G401 (cell line): ENCODE measurements at regions not wholly inside any gene's neighbourhood (a gene's known extent, or its start where the extent isn't known, plus 50 kb on each side); places are given as distances from the start of the nearest gene placed in this dataset.
"Not testable (repeated sequence)": the region's sequence is repeated elsewhere in the genome, so short reads cannot be mapped to it uniquely, and the experiment has no call there.

Experiments
- DNase-seq: peaks from one replicate; pipeline ENCODE4 v3.0.0-alpha.2; 2015; ENCODE audit warnings: low spot score
- in situ Hi-C: cut with HindIII; loops from 2 replicates; pipeline ENCODE4 v1.10.0; 2016; ENCODE audit warnings: low sequenced_read_pairs, mixed read lengths

- in situ Hi-C loops: no loop called here
- no peak for DNase-seq
These were observed 353.1 kb downstream of the CDC5L start for GRCh38 chr6:44740566-44741120.

DNA sequence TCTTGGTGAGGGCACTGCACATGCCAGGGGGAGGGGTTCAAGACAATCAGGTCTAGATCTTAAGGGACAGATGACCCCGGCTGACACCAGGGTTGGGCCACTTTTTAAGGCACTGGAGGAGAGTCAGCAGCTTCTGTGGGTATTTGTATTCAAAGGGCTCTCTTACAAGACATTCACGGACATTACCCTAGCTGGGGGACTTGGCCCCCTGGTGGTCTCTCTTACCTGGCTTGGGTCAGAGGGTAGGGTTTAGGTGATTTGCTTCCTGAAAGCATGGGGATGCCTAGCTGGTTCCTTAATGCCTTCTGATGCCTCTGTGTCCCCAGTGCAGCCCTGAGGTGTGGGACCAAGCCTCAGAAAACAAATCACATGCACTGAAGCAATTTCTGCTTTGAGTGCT lies 354.7 kb downstream of the CDC5L start:
- in situ Hi-C loops: no loop called here
- no peak for DNase-seq

DNA sequence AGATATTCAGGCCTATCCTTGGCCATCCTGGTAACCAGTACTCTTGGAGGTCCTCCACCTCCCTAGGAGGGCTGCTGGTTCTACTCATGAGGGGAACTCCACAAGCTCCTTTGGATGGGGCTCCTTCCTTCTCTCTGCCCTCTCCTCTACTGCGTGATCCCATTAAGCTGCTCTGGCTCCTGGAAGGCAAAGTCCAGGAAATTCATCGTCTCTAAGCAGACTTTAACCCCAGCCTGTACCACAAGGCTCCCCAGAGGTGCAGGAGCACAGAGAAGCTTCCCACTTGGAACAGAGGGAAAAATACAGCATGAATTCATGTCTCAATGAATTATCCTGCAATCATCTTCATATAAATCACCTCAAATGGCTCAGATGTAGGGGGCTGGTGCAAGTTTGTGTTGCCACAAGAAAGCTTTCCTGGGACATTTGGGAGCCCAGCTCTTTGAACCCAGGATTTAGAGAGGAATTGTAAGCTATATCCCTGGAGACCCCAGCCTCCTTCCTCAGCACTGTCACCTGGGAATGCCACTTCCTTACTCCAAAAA lies 355.4 kb downstream of the CDC5L start:
- in situ Hi-C loops: no loop called here
- DNase-seq: no peak

GRCh38 chr6:44760116-44760515 lies 372.6 kb downstream of the CDC5L start:
- DNase-seq, in situ Hi-C loops: not testable (repeated sequence)

GRCh38 chr6:44761046-44761445 lies 373.5 kb downstream of the CDC5L start:
- DNase-seq: no peak
- in situ Hi-C loops: no loop called here

DNA sequence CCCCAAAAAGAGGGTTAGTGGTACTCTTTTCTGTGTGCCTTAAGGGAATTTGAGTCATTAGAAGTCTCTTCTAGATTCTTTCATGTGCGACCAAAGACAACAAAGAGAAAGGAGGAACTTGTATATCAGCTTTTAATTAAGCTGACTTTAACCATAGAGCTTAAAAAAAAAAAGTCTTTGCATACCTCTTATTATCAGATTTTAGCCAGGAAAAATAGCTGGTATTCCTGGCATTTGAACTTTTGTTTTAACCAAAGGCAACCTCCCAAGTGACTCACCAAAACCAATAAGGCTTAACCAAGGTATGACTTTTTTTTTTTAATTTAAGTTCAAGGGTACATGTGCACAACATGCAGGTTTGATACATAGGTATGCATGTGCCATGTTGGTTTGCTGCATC lies 375.0 kb downstream of the CDC5L start:
- DNase-seq: no peak
- in situ Hi-C loops: no loop called here

- no peak for DNase-seq
- in situ Hi-C loops: no loop called here
These were observed 384.3 kb downstream of the CDC5L start for GRCh38 chr6:44771647-44772415.

- no peak for DNase-seq
These were observed 385.3 kb downstream of the CDC5L start for GRCh38 chr6:44772838-44773237.

GRCh38 chr6:44775121-44775520 lies 387.6 kb downstream of the CDC5L start:
- DNase-seq: no peak
- in situ Hi-C loops: no loop called here

More at GRCh38 chr6:44772838-44773237, 385.3 kb downstream of the CDC5L start:
- in situ Hi-C loops: no loop called here

DNA sequence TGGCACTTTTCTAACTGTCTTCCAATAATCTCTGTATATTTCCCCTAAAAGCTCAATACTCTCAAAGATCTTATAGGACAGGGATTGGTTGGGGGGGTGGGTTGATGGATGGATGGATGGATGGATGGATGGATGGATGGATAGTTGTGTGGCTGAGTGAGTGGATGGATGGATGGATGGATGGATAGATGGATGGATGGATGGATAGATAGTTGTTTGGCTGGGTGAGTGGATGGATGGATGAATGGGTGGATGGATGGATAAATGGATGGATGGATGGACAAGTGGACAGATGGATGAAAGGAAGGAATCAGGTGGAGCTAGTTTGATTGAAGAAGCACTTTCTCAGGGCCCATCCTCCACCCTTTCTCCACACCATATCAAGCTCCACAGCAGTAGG lies 388.8 kb downstream of the CDC5L start:
- in situ Hi-C loops: no loop called here
- no peak for DNase-seq

- no peak for DNase-seq
These were observed 391.0 kb downstream of the CDC5L start for GRCh38 chr6:44778513-44778912.

More at GRCh38 chr6:44778513-44778912, 391.0 kb downstream of the CDC5L start:
- in situ Hi-C loops: no loop called here
